Keratinocyte (primary cell): ENCODE measurements at regions not wholly inside any gene's neighbourhood (a gene's known extent, or its start where the extent isn't known, plus 50 kb on each side); places are given as distances from the start of the nearest gene placed in this dataset.

ENCODE experiments used
- DNase-seq: peaks from one replicate; pipeline ENCODE4 v3.0.0-alpha.2; 2011; ENCODE audit warnings: low read depth, missing footprints, low spot score
- FAIRE-seq: peaks from 2 replicates; lab custom pipeline; 2011; peaks lifted over from hg19 to GRCh38; lab: Jason Lieb, UNC
- H2AFZ ChIP-seq: 2 replicates; pipeline ENCODE4 v1.6.0; 2012; ENCODE audit warnings: low read length, control low read depth, inconsistent platforms; ENCODE audit not compliant: control insufficient read depth
- H3K27ac ChIP-seq: 2 replicates; pipeline ENCODE4 v1.5.1; 2011; ENCODE audit warnings: low read length; ENCODE audit not compliant: control insufficient read depth, insufficient read depth
- H3K27me3 ChIP-seq: 3 replicates; pipeline ENCODE4 v1.6.0; 2011; ENCODE audit warnings: low read length; ENCODE audit not compliant: control insufficient read depth, insufficient read depth; ENCODE audit errors: extremely low read depth
- H3K36me3 ChIP-seq, 2 experiments: 2 replicates in 1 of 2; 3 replicates in 1 of 2; pipeline ENCODE4 v1.5.1; 2011; ENCODE audit warnings: low read length in 2 of 2, mild to moderate bottlenecking in 1 of 2; ENCODE audit not compliant: control insufficient read depth in 2 of 2, insufficient read depth in 2 of 2; ENCODE audit errors: extremely low read depth in 1 of 2
- H3K4me1 ChIP-seq: 3 replicates; pipeline ENCODE4 v1.5.1; 2011; ENCODE audit warnings: low read length; ENCODE audit not compliant: control insufficient read depth, insufficient read depth; ENCODE audit errors: extremely low read depth
- H3K4me2 ChIP-seq: 3 replicates; pipeline ENCODE4 v1.6.0; 2011; ENCODE audit warnings: low read depth, low read length; ENCODE audit not compliant: control insufficient read depth, insufficient read depth; ENCODE audit errors: extremely low read depth
- H3K4me3 ChIP-seq, 3 experiments: fragments of 200-600 bp in 1 of 3; sonication (generic) in 1 of 3; 2 replicates in 2 of 3; 3 replicates in 1 of 3; pipeline ENCODE4 v1.5.1; 2011 to 2016; ENCODE audit warnings: low read length in 3 of 3, mild to moderate bottlenecking in 3 of 3, control low read depth in 2 of 3, inconsistent platforms in 1 of 3, low read depth in 1 of 3, mixed read lengths in 1 of 3, mixed run types in 1 of 3, moderate library complexity in 1 of 3; ENCODE audit not compliant: control insufficient read depth in 2 of 3, insufficient read depth in 2 of 3; ENCODE audit errors: extremely low read depth in 1 of 3
- H3K79me2 ChIP-seq: 2 replicates; pipeline ENCODE4 v1.6.0; 2012; ENCODE audit warnings: low read length; ENCODE audit not compliant: control insufficient read depth, insufficient read depth
- H3K9ac ChIP-seq: 3 replicates; pipeline ENCODE4 v1.6.0; 2011; ENCODE audit warnings: low read length; ENCODE audit not compliant: control insufficient read depth, insufficient read depth; ENCODE audit errors: extremely low read depth
- H3K9me1 ChIP-seq: 3 replicates; pipeline ENCODE4 v1.6.0; 2011; ENCODE audit warnings: low read length; ENCODE audit not compliant: control insufficient read depth, insufficient read depth; ENCODE audit errors: extremely low read depth
- H3K9me3 ChIP-seq: 2 replicates; pipeline ENCODE4 v1.5.1; 2012; ENCODE audit warnings: low read depth, low read length; ENCODE audit not compliant: control insufficient read depth
- H4K20me1 ChIP-seq: 3 replicates; pipeline ENCODE4 v1.6.0; 2011; ENCODE audit warnings: low read length; ENCODE audit not compliant: control insufficient read depth, insufficient read depth; ENCODE audit errors: extremely low read depth
- CTCF ChIP-seq, 3 experiments: IDR thresholded peaks in 1 of 3; conservative IDR thresholded peaks in 1 of 3; optimal IDR thresholded peaks in 1 of 3; 2 replicates in 2 of 3; 3 replicates in 1 of 3; pipeline versions ENCODE3 to v1.5.1; 2011; ENCODE audit warnings: low read length in 3 of 3, mild to moderate bottlenecking in 3 of 3, moderate library complexity in 2 of 3, control low read depth in 1 of 3, inconsistent platforms in 1 of 3; ENCODE audit not compliant: insufficient read depth in 2 of 3; ENCODE audit errors: extremely low read depth in 1 of 3
- EZH2 ChIP-seq: IDR thresholded peaks from one replicate; pipeline ENCODE4 v1.6.1; 2012; ENCODE audit warnings: inconsistent platforms, mild to moderate bottlenecking, low read length, moderate library complexity
- dilution Hi-C: fragments of 300-500 bp; cut with MboI; formaldehyde crosslinking; loops from one replicate; pipeline ENCODE4 v1.7.0; 2020; ENCODE audit warnings: low sequenced_read_pairs; ENCODE audit not compliant: extremely low pct_ligation_motif_present

DNA sequence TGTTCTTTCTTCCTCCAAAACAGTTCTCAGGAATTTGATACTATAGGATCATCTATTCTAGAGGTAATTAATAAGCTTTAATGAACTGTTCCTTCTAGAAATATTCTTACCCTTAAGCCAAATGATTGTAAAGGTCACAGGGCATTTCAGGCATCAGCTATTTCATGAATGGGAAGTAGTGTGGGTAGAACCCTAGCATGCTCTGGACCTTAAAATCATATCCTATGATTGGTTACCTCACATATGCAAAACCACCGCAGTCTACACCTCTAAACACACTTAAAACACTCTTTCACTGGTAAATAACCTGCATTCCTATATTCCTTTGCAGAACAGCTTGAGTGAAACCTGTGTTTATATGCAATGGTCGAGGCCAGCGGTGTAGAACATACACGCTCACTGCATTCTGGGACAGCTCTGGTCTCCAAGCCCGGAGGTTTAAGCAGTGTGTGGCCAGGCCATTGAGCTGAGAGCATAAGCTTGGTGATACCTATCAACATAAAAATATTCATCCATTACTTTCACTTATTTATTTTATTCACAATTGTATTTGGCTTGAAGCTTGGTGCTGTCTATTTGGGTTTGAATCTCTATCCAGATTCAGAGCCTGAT lies 87.7 kb upstream of the RASGRP1 start:
- Histone ChIP-seq H3K9me1 (no peaks in the 10 kb centered on the region), H2AFZ (no peak overlapping the region), H3K79me2 (no peaks in the 10 kb centered on the region), H3K36me3 (no peaks in the 10 kb centered on the region), H3K27ac (no peak overlapping the region), H3K4me3 (no peak overlapping the region), H3K4me2 (no peak overlapping the region), H3K27me3 (no peaks in the 10 kb centered on the region), H3K4me1 (peaks cover 28% of the 10 kb centered on the region), H4K20me1 (no peaks in the 10 kb centered on the region), H3K9me3 (no peaks in the 10 kb centered on the region), H3K9ac (no peak overlapping the region)
- dilution Hi-C loops, result no loop called here
- DNase-seq, result no peak
- TF ChIP-seq EZH2 (no peak), CTCF (optimal IDR thresholded peaks at IDR 0.05 in 1 of 3, IDR thresholded peaks at IDR 0.05 in 1 of 3, conservative IDR thresholded peaks at IDR 0.05 in 1 of 3; ENCODE audit: extremely low read depth in 1 of 3, insufficient read depth in 2 of 3, low read length in 3 of 3) (no peak)
- no peak for FAIRE-seq

GRCh38 chr15:38652998-38653397 lies 88.4 kb upstream of the RASGRP1 start:
- Histone ChIP-seq H3K27ac (no peak overlapping the region), H3K27me3 (no peaks in the 10 kb centered on the region), H3K9ac (no peak overlapping the region), H3K9me3 (no peaks in the 10 kb centered on the region), H2AFZ (no peak overlapping the region), H4K20me1 (no peaks in the 10 kb centered on the region), H3K36me3 (no peaks in the 10 kb centered on the region), H3K4me2 (no peak overlapping the region), H3K79me2 (no peaks in the 10 kb centered on the region), H3K4me3 (no peak overlapping the region), H3K9me1 (no peaks in the 10 kb centered on the region), H3K4me1 (peaks cover 21% of the 10 kb centered on the region)
- DNase-seq, result no peak
- FAIRE-seq, result no peak
- dilution Hi-C loops, result no loop called here
- TF ChIP-seq CTCF (optimal IDR thresholded peaks at IDR 0.05 in 1 of 3, IDR thresholded peaks at IDR 0.05 in 1 of 3, conservative IDR thresholded peaks at IDR 0.05 in 1 of 3; ENCODE audit: extremely low read depth in 1 of 3, insufficient read depth in 2 of 3, low read length in 3 of 3) (no peak), EZH2 (no peak)
